Peyer's patch (tissue), 4 donors: ENCODE measurements at regions not wholly inside any gene's neighbourhood (a gene's known extent, or its start where the extent isn't known, plus 50 kb on each side); places are given as distances from the start of the nearest gene placed in this dataset.

Experiments
- DNase-seq, 3 donors: peaks; one replicate each; pipeline ENCODE4 v3.0.0-alpha.2; 2017 to 2019
- H3K27ac ChIP-seq, 4 donors: fragments of 200-600 bp; sonication (generic); one replicate each; pipeline ENCODE4 v1.5.1; 2016 to 2019
- H3K27me3 ChIP-seq, 2 donors: fragments of 200-600 bp; sonication (generic); one replicate each; pipeline ENCODE4 v1.5.1; 2019
- H3K36me3 ChIP-seq, 3 donors: fragments of 200-600 bp; sonication (generic); one replicate each; pipeline ENCODE4 v1.5.1; 2016 to 2019
- H3K4me1 ChIP-seq, 4 donors: fragments of 200-600 bp; sonication (generic); one replicate each; pipeline ENCODE4 v1.5.1; 2016 to 2019
- H3K4me3 ChIP-seq, 4 donors: fragments of 200-600 bp; sonication (generic); 1 replicate in 3 of 4; 2 replicates in 1 of 4; pipeline ENCODE4 v1.5.1; 2016 to 2019; ENCODE audit warnings: mild to moderate bottlenecking in 1 of 4
- H3K9me3 ChIP-seq, 4 donors: fragments of 200-600 bp; sonication (generic); one replicate each; pipeline ENCODE4 v1.5.1; 2016 to 2019; ENCODE audit warnings: mild to moderate bottlenecking in 1 of 4
- CTCF ChIP-seq, 6 experiments: fragments of 450-650 bp in 4 of 6; fragments of 200-600 bp in 2 of 6; sonication (generic) in 1 of 6; IDR thresholded peaks; one replicate each; pipeline ENCODE4 v1.5.1; 2017 to 2019; ENCODE audit warnings: antibody characterized with exemption in 6 of 6, mild to moderate bottlenecking in 3 of 6, moderate library complexity in 1 of 6
- POLR2A ChIP-seq, 2 donors: fragments of 450-650 bp; IDR thresholded peaks; one replicate each; pipeline ENCODE4 v1.5.1; 2017; ENCODE audit warnings: antibody characterized with exemption in 2 of 2, mild to moderate bottlenecking in 2 of 2, moderate library complexity in 2 of 2

GRCh38 chr14:49196327-49196726 is 389.9 kb downstream of the RPS29 start:
- H3K4me3 ChIP-seq = no peak overlapping the region
- no peaks in the 10 kb centered on the region for H3K4me1 ChIP-seq
- no peaks in the 10 kb centered on the region for H3K27me3 ChIP-seq
- no peak for TF ChIP-seq POLR2A (IDR thresholded peaks at IDR 0.05)
- no peak for TF ChIP-seq CTCF (IDR thresholded peaks at IDR 0.05)
- no peaks in the 10 kb centered on the region for H3K9me3 ChIP-seq
- no peak overlapping the region for H3K27ac ChIP-seq
- no peaks in the 10 kb centered on the region for H3K36me3 ChIP-seq
- no peak for DNase-seq

DNA sequence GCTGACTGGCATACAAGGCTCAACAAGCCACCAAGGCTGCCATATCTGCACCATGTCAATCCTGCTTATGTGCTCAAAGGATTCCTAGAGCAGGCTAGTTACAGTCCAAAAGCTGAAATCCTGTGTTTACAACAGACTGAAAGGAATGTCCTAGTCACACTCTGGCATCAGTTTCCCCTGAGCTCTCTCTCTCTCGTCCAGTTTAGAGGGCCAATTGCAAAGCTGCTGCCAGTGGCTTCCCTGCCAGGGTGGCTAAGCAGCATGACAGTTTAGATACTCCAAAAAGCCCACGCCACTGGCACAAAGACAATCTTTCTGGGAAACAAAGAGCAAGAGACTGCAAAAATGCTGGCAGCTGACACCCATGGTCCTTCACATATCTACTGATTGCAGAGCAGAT is 392.1 kb downstream of the RPS29 start:
- Histone ChIP-seq H3K36me3 (no peaks in the 10 kb centered on the region), H3K27ac (no peak overlapping the region), H3K4me1 (no peaks in the 10 kb centered on the region), H3K27me3 (no peaks in the 10 kb centered on the region), H3K4me3 (no peak overlapping the region), H3K9me3 (no peaks in the 10 kb centered on the region)
- TF ChIP-seq POLR2A (IDR thresholded peaks at IDR 0.05) = no peak
- TF ChIP-seq CTCF (IDR thresholded peaks at IDR 0.05) = no peak
- DNase-seq = no peak

DNA sequence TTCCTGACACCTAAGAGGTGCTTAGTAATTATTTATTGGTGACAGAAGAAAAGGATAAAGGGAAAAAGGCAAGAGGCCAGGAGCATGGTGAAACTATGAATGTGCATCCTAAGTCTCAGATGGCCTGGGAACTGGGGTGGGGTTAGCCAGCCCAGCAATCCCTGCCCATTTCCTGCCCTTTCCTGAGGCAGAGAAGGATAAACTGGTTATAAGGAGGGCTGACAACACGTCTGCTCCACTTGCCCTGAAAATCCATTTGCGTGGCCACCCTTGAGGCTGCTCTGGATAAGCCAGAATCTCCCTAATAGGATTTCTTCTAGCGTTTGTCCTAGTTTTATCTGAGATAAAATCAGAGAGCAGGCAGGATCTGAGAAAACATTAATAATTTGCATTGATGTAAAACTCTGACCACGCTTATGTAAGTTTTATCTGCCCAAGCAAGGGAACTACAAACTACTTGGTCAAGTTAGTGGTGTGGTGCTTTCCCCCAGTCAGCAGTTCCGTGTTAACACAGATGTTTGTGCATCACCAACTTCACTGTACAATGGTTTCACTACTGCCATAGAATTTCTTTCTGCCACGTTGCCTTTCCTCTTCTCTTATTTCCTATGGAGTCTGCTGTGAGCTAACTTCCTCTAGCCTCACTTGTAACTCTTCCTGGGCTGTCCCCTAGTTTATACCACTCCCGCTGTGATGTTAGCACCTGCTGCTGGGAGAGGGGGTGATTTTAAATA is 392.7 kb downstream of the RPS29 start:
- TF ChIP-seq POLR2A (IDR thresholded peaks at IDR 0.05) (no peak), CTCF (IDR thresholded peaks at IDR 0.05) (no peak)
- DNase-seq = no peak
- no peaks in the 10 kb centered on the region for H3K27me3 ChIP-seq

GRCh38 chr14:49191380-49191779 is 394.8 kb downstream of the RPS29 start:
- Histone ChIP-seq H3K27ac (no peak overlapping the region), H3K4me3 (no peak overlapping the region), H3K36me3 (no peaks in the 10 kb centered on the region), H3K27me3 (no peaks in the 10 kb centered on the region), H3K9me3 (no peaks in the 10 kb centered on the region), H3K4me1 (no peaks in the 10 kb centered on the region)
- TF ChIP-seq CTCF (IDR thresholded peaks at IDR 0.05) = no peak
- no peak for TF ChIP-seq POLR2A (IDR thresholded peaks at IDR 0.05)
- no peak for DNase-seq

More for the DNA sequence above, 392.7 kb downstream of the RPS29 start:
- H3K9me3 ChIP-seq = no peaks in the 10 kb centered on the region
- no peaks in the 10 kb centered on the region for H3K4me1 ChIP-seq
- H3K4me3 ChIP-seq = no peak overlapping the region
- no peak overlapping the region for H3K27ac ChIP-seq
- H3K36me3 ChIP-seq = no peaks in the 10 kb centered on the region

DNA sequence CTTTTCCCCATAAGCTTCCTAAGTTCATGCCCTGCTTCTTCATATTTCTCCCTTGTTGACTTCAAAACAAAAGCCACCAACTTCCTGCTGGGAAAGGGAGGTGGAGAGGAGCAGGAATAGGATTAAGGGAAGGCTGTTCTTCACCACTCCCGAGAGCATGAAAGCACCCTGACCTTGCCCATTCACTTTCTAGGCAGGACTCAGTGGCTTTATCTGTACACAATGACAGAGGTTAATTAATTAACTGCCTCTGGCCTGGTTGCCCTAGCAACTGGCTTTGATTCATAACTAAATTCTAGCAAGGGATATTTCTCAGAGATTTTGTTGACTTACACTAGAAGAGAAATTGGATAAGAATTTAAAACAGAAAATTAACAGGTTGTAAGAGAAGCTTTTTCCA is 396.8 kb downstream of the RPS29 start:
- Histone ChIP-seq H3K4me3 (no peak overlapping the region), H3K36me3 (no peaks in the 10 kb centered on the region), H3K27me3 (no peaks in the 10 kb centered on the region), H3K4me1 (no peaks in the 10 kb centered on the region), H3K9me3 (no peaks in the 10 kb centered on the region), H3K27ac (no peak overlapping the region)
- TF ChIP-seq POLR2A (IDR thresholded peaks at IDR 0.05) = no peak
- TF ChIP-seq CTCF (IDR thresholded peaks at IDR 0.05) = no peak
- no peak for DNase-seq

GRCh38 chr14:49187799-49188198 is 398.4 kb downstream of the RPS29 start:
- H3K27ac ChIP-seq = no peak overlapping the region
- H3K4me1 ChIP-seq = no peaks in the 10 kb centered on the region
- H3K36me3 ChIP-seq = no peaks in the 10 kb centered on the region
- H3K9me3 ChIP-seq = no peaks in the 10 kb centered on the region
- no peak overlapping the region for H3K4me3 ChIP-seq
- DNase-seq = no peak
- TF ChIP-seq CTCF (IDR thresholded peaks at IDR 0.05) (no peak), POLR2A (IDR thresholded peaks at IDR 0.05) (no peak)
- no peaks in the 10 kb centered on the region for H3K27me3 ChIP-seq
